ENCODE measurements at regions not wholly inside any gene's neighbourhood (a gene's known extent, or its start where the extent isn't known, plus 50 kb on each side); places are given as distances from the start of the nearest gene placed in this dataset.
A peak's percentile ranks its signal among the peaks of the same experiment; 100 is the strongest.

DNA sequence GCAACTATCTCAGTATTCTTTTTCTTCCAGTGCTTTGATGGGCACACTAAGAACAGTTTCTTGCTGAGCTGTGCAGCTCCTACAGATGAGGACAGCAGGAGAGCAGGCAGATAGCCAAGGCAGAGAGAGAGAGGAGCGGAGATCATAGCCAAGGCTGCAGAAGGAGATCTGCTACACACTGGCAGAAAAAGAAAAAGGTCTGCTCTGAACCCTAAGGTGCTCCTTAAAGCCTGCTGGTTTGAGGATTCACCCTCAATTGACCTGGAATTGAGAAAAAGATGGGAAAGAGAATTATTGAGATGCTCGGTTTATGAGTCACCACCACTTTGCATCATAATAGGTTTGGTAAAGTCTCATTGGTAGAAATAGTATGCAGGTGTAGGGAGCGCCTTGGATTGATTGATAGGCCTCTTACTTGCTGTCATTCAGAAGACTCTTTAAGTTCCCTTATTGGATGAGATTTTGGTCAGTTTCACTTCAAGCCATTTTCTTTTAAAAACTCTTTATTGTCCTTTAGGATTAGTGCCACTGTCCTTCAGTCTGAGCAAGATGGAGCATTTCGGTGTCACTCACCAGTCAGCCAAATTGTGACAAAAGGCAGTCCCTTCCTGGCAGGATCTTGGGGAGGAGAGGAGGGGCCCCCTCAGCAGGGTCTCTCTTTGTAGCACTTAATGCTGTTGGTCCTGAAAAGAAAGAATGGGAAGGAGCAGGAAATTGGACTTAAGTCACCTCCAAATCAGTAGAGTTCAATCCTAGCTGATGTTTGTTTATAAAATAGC, 685.0 kb downstream of the ADGRL2 start:
- no peak overlapping the region for H3K27ac ChIP-seq
- DNase-seq (ENCODE audit: low spot score) = peak; percentile 77
- ChIA-PET CTCF (interaction anchor here (0.6 kb wide), 1 partner anchor 16 kb away, joined by 4 read pairs; no protein-coding TSS in a partner anchor), POLR2A (ENCODE audit: low non-redundant PET) (no interaction called here)
- TF ChIP-seq, protein P1, sequence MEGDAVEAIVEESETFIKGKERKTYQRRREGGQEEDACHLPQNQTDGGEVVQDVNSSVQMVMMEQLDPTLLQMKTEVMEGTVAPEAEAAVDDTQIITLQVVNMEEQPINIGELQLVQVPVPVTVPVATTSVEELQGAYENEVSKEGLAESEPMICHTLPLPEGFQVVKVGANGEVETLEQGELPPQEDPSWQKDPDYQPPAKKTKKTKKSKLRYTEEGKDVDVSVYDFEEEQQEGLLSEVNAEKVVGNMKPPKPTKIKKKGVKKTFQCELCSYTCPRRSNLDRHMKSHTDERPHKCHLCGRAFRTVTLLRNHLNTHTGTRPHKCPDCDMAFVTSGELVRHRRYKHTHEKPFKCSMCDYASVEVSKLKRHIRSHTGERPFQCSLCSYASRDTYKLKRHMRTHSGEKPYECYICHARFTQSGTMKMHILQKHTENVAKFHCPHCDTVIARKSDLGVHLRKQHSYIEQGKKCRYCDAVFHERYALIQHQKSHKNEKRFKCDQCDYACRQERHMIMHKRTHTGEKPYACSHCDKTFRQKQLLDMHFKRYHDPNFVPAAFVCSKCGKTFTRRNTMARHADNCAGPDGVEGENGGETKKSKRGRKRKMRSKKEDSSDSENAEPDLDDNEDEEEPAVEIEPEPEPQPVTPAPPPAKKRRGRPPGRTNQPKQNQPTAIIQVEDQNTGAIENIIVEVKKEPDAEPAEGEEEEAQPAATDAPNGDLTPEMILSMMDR (conservative IDR thresholded peaks at IDR 0.05; ENCODE audit: low read depth) = no peak

DNA sequence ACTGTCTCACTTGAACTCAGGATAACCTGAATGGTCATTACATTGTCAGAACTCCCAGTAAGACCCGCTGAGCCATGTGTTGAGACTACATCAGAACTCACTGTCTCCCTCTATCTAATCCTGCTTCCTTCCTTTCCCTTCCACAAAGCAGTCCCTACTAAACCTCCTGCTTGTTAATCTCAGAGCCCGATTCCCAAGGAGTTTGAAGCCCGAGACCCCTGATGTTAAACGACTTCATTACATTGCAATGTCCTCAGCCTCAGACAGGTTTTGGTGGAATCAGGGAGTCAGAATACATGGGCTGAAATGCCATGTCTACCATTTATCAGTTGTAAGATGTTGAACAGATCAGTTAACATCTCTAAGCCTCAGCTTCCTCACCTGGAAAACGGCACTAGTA, 682.4 kb downstream of the ADGRL2 start:
- CTCF ChIA-PET = no interaction called here
- POLR2A ChIA-PET (ENCODE audit: low non-redundant PET) = no interaction called here
- TF ChIP-seq, protein P1 (conservative IDR thresholded peaks at IDR 0.05; ENCODE audit: low read depth) = no peak
- no peak for DNase-seq (ENCODE audit: low spot score)
- no peak overlapping the region for H3K27ac ChIP-seq

DNA sequence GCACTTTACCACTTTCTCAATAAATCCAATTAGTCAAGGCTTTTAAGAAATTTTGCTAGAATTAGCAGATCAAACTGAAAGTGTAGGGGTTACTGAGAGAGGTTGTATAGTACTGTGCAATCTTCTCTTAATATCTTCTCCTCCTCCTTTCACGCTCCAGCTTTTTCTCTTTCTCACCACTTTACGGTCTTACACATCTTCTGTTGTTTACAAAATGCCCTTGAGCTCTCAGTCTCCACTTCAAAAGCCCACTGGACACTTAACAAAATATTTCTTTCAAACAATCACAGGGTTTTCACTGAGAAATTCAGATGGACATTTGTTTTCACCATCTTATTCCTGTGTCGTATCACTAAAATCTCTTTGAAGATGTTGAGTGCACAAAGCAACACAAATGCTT, 678.2 kb downstream of the ADGRL2 start:
- CTCF ChIA-PET = no interaction called here
- POLR2A ChIA-PET (ENCODE audit: low non-redundant PET) = no interaction called here
- TF ChIP-seq, protein P1 (conservative IDR thresholded peaks at IDR 0.05; ENCODE audit: low read depth) = no peak
- no peak overlapping the region for H3K27ac ChIP-seq
- DNase-seq (ENCODE audit: low spot score) = no peak

DNA sequence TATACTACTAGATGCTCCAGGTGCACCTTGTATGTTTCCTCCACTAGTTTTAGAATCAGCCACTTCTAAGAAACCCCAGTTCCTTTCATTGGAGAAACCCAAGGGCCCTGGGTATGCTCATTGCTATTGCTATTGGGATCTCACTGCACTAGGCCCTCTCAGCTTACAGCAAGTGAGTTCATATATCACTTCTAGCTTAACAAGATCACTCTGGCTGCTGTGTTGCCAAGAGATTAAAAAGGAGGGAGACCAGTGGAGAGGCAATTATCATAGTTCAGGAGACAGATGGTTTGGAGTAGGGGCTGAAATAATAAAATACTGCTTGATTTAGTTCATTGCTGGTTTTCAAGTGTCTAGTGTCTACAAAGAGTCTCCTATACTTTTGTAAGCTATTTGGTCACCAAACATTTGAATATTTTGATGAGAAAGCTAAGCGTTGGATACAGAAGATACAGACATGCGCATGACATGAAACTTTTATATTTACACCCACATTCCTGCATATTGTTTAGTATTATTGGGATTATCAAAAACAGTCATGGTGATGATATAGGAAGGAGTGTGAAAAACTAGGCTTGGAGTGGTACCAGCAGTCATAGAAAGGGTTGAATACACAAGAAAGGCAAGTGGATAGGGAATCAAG, 671.9 kb downstream of the ADGRL2 start:
- DNase-seq (ENCODE audit: low spot score) = no peak
- POLR2A ChIA-PET (ENCODE audit: low non-redundant PET) = no interaction called here
- CTCF ChIA-PET = no interaction called here
- H3K27ac ChIP-seq = no peak overlapping the region
- TF ChIP-seq, protein P1 (conservative IDR thresholded peaks at IDR 0.05; ENCODE audit: low read depth) = no peak

DNA sequence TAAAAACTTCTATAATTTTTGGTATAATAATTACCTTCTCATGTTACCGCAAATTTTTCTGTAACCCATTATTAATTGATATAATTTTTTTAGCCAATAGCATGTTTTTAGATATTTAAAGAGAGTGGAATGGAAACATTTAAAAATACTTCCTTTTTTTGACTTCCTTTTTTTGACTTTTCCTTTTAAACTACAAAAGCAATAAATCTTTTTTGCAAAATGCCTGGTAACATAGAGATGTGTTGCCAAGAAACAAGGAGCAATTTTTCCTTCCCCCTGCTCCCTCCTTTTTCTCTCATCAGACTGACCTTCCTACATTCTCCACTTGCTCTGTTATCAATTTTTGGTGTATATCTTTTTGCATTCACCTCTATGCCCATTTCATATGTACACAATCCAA, 666.2 kb downstream of the ADGRL2 start:
- POLR2A ChIA-PET (ENCODE audit: low non-redundant PET) = no interaction called here
- no peak overlapping the region for H3K27ac ChIP-seq
- TF ChIP-seq, protein P1 (conservative IDR thresholded peaks at IDR 0.05; ENCODE audit: low read depth) = no peak
- CTCF ChIA-PET = no interaction called here
- no peak for DNase-seq (ENCODE audit: low spot score)

DNA sequence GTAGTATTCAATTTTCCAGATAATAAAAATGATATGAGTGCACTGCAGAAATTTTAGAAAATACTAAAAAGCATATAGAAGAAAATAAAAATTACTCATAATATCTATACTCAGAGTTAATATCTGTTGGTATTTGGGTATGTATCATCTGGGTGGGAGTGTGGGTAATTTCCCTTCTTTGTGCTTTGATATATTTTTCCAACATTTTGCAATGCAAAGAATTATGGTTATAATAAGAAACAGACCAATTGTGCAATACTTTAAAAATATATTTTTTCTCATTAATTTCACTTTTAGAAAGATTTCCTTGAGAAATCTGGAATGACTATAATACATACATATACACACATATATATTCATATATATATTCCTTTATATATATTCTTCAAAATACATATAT, 665.7 kb downstream of the ADGRL2 start:
- no peak overlapping the region for H3K27ac ChIP-seq
- TF ChIP-seq, protein P1 (conservative IDR thresholded peaks at IDR 0.05; ENCODE audit: low read depth) = no peak
- ChIA-PET POLR2A (ENCODE audit: low non-redundant PET) (no interaction called here), CTCF (no interaction called here)
- DNase-seq (ENCODE audit: low spot score) = no peak
